Activated gamma-delta T cell treated with anti-CD3 and anti-CD28 coated beads, Interleukin-2, amount 50 U/mL, for 16 hours (primary cell): ENCODE measurements at regions not wholly inside any gene's neighbourhood (a gene's known extent, or its start where the extent isn't known, plus 50 kb on each side); places are given as distances from the start of the nearest gene placed in this dataset.

Experiments used
- DNase-seq: peaks from one replicate; pipeline ENCODE4 v3.0.0-alpha.2; 2020; ENCODE audit warnings: low read depth

GRCh38 chr2:118279005-118279404 lies 190.7 kb downstream of the INSIG2 start:
- no peak for DNase-seq

- DNase-seq, result no peak
Measured at GRCh38 chr2:118278046-118278445, 189.8 kb downstream of the INSIG2 start.

- no peak for DNase-seq
Measured at GRCh38 chr2:118274841-118275510, 186.7 kb downstream of the INSIG2 start.

GRCh38 chr2:118272391-118272790 lies 184.1 kb downstream of the INSIG2 start:
- no peak for DNase-seq

GRCh38 chr2:118269408-118270051 lies 181.3 kb downstream of the INSIG2 start:
- no peak for DNase-seq

GRCh38 chr2:118268268-118268667 lies 180.0 kb downstream of the INSIG2 start:
- no peak for DNase-seq

GRCh38 chr2:118265873-118266455 lies 177.7 kb downstream of the INSIG2 start:
- DNase-seq, result no peak

GRCh38 chr2:118264232-118264990 lies 176.1 kb downstream of the INSIG2 start:
- no peak for DNase-seq

- no peak for DNase-seq
Measured at GRCh38 chr2:118257696-118258095, 169.4 kb downstream of the INSIG2 start.

GRCh38 chr2:118255771-118256372 lies 167.6 kb downstream of the INSIG2 start:
- no peak for DNase-seq

GRCh38 chr2:118255301-118255700 lies 167.0 kb downstream of the INSIG2 start:
- no peak for DNase-seq

GRCh38 chr2:118254116-118254515 lies 165.8 kb downstream of the INSIG2 start:
- DNase-seq, result no peak

GRCh38 chr2:118251427-118251826 lies 163.2 kb downstream of the INSIG2 start:
- DNase-seq, result no peak

- DNase-seq, result no peak
Measured at GRCh38 chr2:118250463-118250862, 162.2 kb downstream of the INSIG2 start.

GRCh38 chr2:118250001-118250400 lies 161.7 kb downstream of the INSIG2 start:
- no peak for DNase-seq

- no peak for DNase-seq
Measured at GRCh38 chr2:118249531-118249930, 161.3 kb downstream of the INSIG2 start.

- DNase-seq, result no peak
Measured at GRCh38 chr2:118246726-118247125, 158.5 kb downstream of the INSIG2 start.

GRCh38 chr2:118246079-118246478 lies 157.8 kb downstream of the INSIG2 start:
- no peak for DNase-seq

GRCh38 chr2:118244686-118245085 lies 156.4 kb downstream of the INSIG2 start:
- no peak for DNase-seq

GRCh38 chr2:118243031-118243430 lies 154.8 kb downstream of the INSIG2 start:
- DNase-seq, result no peak

GRCh38 chr2:118242216-118242615 lies 153.9 kb downstream of the INSIG2 start:
- DNase-seq, result no peak

GRCh38 chr2:118241128-118241527 lies 152.9 kb downstream of the INSIG2 start:
- DNase-seq, result no peak
